22Rv1 (cell line): ENCODE measurements at regions not wholly inside any gene's neighbourhood (a gene's known extent, or its start where the extent isn't known, plus 50 kb on each side); places are given as distances from the start of the nearest gene placed in this dataset.

Experiments used
- H3K27ac ChIP-seq: fragments of 450-650 bp; 2 replicates; pipeline ENCODE4 v1.5.1; 2017
- CTCF ChIP-seq: fragments of 450-650 bp; IDR thresholded peaks from 2 replicates; pipeline ENCODE4 v1.5.1; 2017; ENCODE audit warnings: mild to moderate bottlenecking
- ZFX ChIP-seq: fragments of 450-650 bp; IDR thresholded peaks from 2 replicates; pipeline ENCODE4 v1.6.1; 2017; ENCODE audit warnings: antibody characterized with exemption, borderline replicate concordance

- H3K27ac ChIP-seq, result no peak overlapping the region
- TF ChIP-seq CTCF, result no peak
- no peak for TF ChIP-seq ZFX
Observed at GRCh38 chr2:167900435-167901114, 346.8 kb downstream of the STK39 start.

GRCh38 chr2:167898340-167898739 is 349.1 kb downstream of the STK39 start:
- H3K27ac ChIP-seq, result no peak overlapping the region
- TF ChIP-seq ZFX (no peak), CTCF (no peak)

GRCh38 chr2:167891841-167892240 is 355.6 kb downstream of the STK39 start:
- TF ChIP-seq CTCF (no peak), ZFX (no peak)
- H3K27ac ChIP-seq, result no peak overlapping the region

- H3K27ac ChIP-seq, result no peak overlapping the region
- no peak for TF ChIP-seq CTCF
- no peak for TF ChIP-seq ZFX
Observed at GRCh38 chr2:167890739-167891138, 356.7 kb downstream of the STK39 start.

- no peak overlapping the region for H3K27ac ChIP-seq
- TF ChIP-seq ZFX (no peak), CTCF (no peak)
Observed at GRCh38 chr2:167880415-167880814, 367.0 kb downstream of the STK39 start.

GRCh38 chr2:167875529-167875928 is 371.9 kb downstream of the STK39 start:
- TF ChIP-seq ZFX, result no peak
- TF ChIP-seq CTCF, result no peak
- no peak overlapping the region for H3K27ac ChIP-seq

GRCh38 chr2:167874812-167875211 is 372.6 kb downstream of the STK39 start:
- H3K27ac ChIP-seq, result no peak overlapping the region
- no peak for TF ChIP-seq CTCF
- no peak for TF ChIP-seq ZFX
